ENCODE measurements at regions not wholly inside any gene's neighbourhood (a gene's known extent, or its start where the extent isn't known, plus 50 kb on each side); places are given as distances from the start of the nearest gene placed in this dataset.

DNA sequence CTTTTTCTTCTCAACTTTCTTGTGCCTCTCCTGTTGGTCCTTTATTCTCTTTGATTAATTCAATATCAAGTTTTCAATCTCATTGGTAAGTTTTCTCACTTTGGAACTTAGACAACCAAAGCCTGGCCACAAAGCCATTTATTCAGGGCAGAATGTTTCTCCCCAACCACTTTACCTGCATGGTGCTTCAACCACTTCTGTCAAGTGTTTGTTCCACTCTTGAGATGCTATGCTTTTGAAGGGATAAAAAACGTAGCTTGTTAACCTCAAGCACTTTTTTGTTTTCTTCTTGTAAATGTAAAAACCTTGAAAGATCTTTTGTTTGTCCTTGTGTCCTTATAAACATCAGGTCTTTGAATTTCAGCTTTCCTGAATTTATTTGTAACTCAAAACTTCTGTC is 966.7 kb downstream of the MAT2B start:
- Histone ChIP-seq H3K27ac (ENCODE audit: low read depth, low read length) (no peak overlapping the region), H3K9ac (ENCODE audit: low read length in 5 of 5) (no peak overlapping the region), H3K9me3 (ENCODE audit: control insufficient read depth in 5 of 5, low read length in 5 of 5) (peaks cover 0 to 4% (median 0%) of the 10 kb centered on the region in 5 donors), H3K27me3 (ENCODE audit: control insufficient read depth in 5 of 5, insufficient read depth in 4 of 5, low read length in 5 of 5) (no peaks in the 10 kb centered on the region), H3K36me3 (ENCODE audit: control insufficient read depth in 5 of 5, insufficient read depth in 5 of 5, low read length in 5 of 5) (no peaks in the 10 kb centered on the region), H3K4me1 (ENCODE audit: control insufficient read depth in 5 of 5, insufficient read depth in 5 of 5, low read length in 5 of 5) (no peaks in the 10 kb centered on the region), H3K4me3 (ENCODE audit: low read depth in 1 of 5, low read length in 5 of 5) (no peak overlapping the region)

- Histone ChIP-seq H3K36me3 (ENCODE audit: control insufficient read depth in 5 of 5, insufficient read depth in 5 of 5, low read length in 5 of 5) (no peaks in the 10 kb centered on the region), H3K4me3 (ENCODE audit: low read depth in 1 of 5, low read length in 5 of 5) (no peak overlapping the region), H3K27ac (ENCODE audit: low read depth, low read length) (no peak overlapping the region), H3K9ac (ENCODE audit: low read length in 5 of 5) (no peak overlapping the region), H3K9me3 (ENCODE audit: control insufficient read depth in 5 of 5, low read length in 5 of 5) (peaks cover 0 to 4% (median 0%) of the 10 kb centered on the region in 5 donors), H3K27me3 (ENCODE audit: control insufficient read depth in 5 of 5, insufficient read depth in 4 of 5, low read length in 5 of 5) (no peaks in the 10 kb centered on the region), H3K4me1 (ENCODE audit: control insufficient read depth in 5 of 5, insufficient read depth in 5 of 5, low read length in 5 of 5) (no peaks in the 10 kb centered on the region)
These were observed 970.0 kb downstream of the MAT2B start for GRCh38 chr5:164475339-164475977.

- no peak overlapping the region for H3K9ac ChIP-seq (ENCODE audit: low read length in 5 of 5)
- H3K9me3 ChIP-seq (ENCODE audit: control insufficient read depth in 5 of 5, low read length in 5 of 5) = no peaks in the 10 kb centered on the region
- H3K36me3 ChIP-seq (ENCODE audit: control insufficient read depth in 5 of 5, insufficient read depth in 5 of 5, low read length in 5 of 5) = no peaks in the 10 kb centered on the region
- no peak overlapping the region for H3K27ac ChIP-seq (ENCODE audit: low read depth, low read length)
- no peaks in the 10 kb centered on the region for H3K27me3 ChIP-seq (ENCODE audit: control insufficient read depth in 5 of 5, insufficient read depth in 4 of 5, low read length in 5 of 5)
- no peak overlapping the region for H3K4me3 ChIP-seq (ENCODE audit: low read depth in 1 of 5, low read length in 5 of 5)
- H3K4me1 ChIP-seq (ENCODE audit: control insufficient read depth in 5 of 5, insufficient read depth in 5 of 5, low read length in 5 of 5) = no peaks in the 10 kb centered on the region
These were observed 975.9 kb downstream of the MAT2B start for GRCh38 chr5:164481270-164481669.

DNA sequence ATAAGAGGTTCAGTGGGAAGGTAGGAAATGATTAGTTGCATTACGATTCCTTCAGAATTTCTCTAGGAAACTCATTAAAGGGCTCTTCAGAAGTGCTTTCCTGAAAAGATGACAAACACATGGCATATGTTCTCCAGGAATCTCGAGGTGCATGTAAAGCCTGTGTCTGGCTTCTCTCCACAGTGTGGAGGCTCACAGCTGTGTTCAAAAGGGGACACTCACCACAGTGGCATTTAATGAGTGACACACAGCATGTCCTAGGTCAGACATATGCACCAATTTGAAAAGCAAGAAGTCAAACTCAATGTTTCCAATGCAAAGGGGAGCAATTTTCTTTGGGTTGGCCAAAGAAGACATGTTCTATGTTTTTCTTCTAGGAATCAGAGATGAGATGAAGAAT is 976.9 kb downstream of the MAT2B start:
- no peak overlapping the region for H3K4me3 ChIP-seq (ENCODE audit: low read depth in 1 of 5, low read length in 5 of 5)
- no peaks in the 10 kb centered on the region for H3K27me3 ChIP-seq (ENCODE audit: control insufficient read depth in 5 of 5, insufficient read depth in 4 of 5, low read length in 5 of 5)
- no peak overlapping the region for H3K27ac ChIP-seq (ENCODE audit: low read depth, low read length)
- H3K9me3 ChIP-seq (ENCODE audit: control insufficient read depth in 5 of 5, low read length in 5 of 5) = no peaks in the 10 kb centered on the region
- H3K4me1 ChIP-seq (ENCODE audit: control insufficient read depth in 5 of 5, insufficient read depth in 5 of 5, low read length in 5 of 5) = no peaks in the 10 kb centered on the region
- no peaks in the 10 kb centered on the region for H3K36me3 ChIP-seq (ENCODE audit: control insufficient read depth in 5 of 5, insufficient read depth in 5 of 5, low read length in 5 of 5)
- no peak overlapping the region for H3K9ac ChIP-seq (ENCODE audit: low read length in 5 of 5)

DNA sequence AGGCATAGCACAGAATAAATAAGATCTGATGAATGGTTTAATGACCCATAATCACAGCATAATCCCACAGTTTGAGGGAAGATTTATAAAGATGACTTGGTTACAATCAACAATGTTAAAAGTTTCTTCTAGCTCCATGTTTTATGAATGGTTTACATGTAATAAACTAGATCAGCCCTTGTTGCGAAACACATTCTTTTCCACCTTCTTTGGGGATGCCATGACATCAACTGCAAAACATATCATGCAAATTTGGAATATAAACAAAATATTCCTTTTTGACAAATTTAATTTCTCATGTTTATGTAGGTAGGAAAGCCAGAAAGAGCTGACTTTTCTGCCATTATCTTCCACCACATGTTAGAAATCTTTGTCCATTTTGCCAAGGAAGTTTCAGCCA is 979.5 kb downstream of the MAT2B start:
- Histone ChIP-seq H3K27me3 (ENCODE audit: control insufficient read depth in 5 of 5, insufficient read depth in 4 of 5, low read length in 5 of 5) (no peaks in the 10 kb centered on the region), H3K4me1 (ENCODE audit: control insufficient read depth in 5 of 5, insufficient read depth in 5 of 5, low read length in 5 of 5) (no peaks in the 10 kb centered on the region), H3K36me3 (ENCODE audit: control insufficient read depth in 5 of 5, insufficient read depth in 5 of 5, low read length in 5 of 5) (no peaks in the 10 kb centered on the region), H3K27ac (ENCODE audit: low read depth, low read length) (no peak overlapping the region), H3K9ac (ENCODE audit: low read length in 5 of 5) (no peak overlapping the region), H3K9me3 (ENCODE audit: control insufficient read depth in 5 of 5, low read length in 5 of 5) (no peaks in the 10 kb centered on the region), H3K4me3 (ENCODE audit: low read depth in 1 of 5, low read length in 5 of 5) (no peak overlapping the region)

GRCh38 chr5:164487939-164488338 is 982.5 kb downstream of the MAT2B start:
- Histone ChIP-seq H3K36me3 (ENCODE audit: control insufficient read depth in 5 of 5, insufficient read depth in 5 of 5, low read length in 5 of 5) (no peaks in the 10 kb centered on the region), H3K9ac (ENCODE audit: low read length in 5 of 5) (no peak overlapping the region), H3K4me3 (ENCODE audit: low read depth in 1 of 5, low read length in 5 of 5) (no peak overlapping the region), H3K4me1 (ENCODE audit: control insufficient read depth in 5 of 5, insufficient read depth in 5 of 5, low read length in 5 of 5) (no peaks in the 10 kb centered on the region), H3K9me3 (ENCODE audit: control insufficient read depth in 5 of 5, low read length in 5 of 5) (no peaks in the 10 kb centered on the region), H3K27ac (ENCODE audit: low read depth, low read length) (no peak overlapping the region), H3K27me3 (ENCODE audit: control insufficient read depth in 5 of 5, insufficient read depth in 4 of 5, low read length in 5 of 5) (no peaks in the 10 kb centered on the region)

DNA sequence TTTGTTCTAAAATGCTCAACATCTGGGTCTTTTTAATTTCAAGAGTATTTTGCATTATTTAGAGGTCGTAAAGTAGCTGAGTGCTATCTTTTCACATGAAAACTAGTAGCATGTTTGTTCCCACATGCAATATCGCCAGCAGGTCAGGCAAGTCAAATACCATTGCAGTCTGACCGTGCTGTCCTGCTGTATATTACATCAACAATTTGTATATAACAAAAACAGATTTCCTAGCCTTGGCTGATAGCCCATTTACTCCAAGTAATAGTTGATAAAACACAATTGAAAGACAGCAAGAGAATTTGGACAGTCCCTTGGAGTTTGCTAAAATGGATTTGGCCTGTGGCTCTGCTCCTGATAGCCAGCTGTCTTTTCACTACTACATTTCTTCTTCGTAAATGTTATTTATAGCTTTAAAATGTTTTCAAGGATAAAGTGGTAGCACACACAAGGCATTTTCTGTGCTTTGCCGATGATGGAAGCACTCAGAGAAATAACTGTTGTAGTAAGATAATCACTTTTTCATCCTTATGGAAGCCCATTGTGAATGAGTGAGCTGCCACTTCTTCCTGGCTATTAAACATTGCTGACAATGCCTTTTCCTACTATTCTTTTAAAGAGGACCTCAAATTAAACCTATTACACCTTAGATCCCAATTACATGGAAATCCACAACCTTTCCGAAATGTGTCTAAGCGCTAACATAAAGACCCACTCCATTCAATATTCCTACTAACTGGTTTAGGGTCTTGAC is 992.1 kb downstream of the MAT2B start:
- H3K4me3 ChIP-seq (ENCODE audit: low read depth in 1 of 5, low read length in 5 of 5) = no peak overlapping the region
- H3K27ac ChIP-seq (ENCODE audit: low read depth, low read length) = no peak overlapping the region
- no peaks in the 10 kb centered on the region for H3K4me1 ChIP-seq (ENCODE audit: control insufficient read depth in 5 of 5, insufficient read depth in 5 of 5, low read length in 5 of 5)
- H3K9me3 ChIP-seq (ENCODE audit: control insufficient read depth in 5 of 5, low read length in 5 of 5) = no peaks in the 10 kb centered on the region
- no peak overlapping the region for H3K9ac ChIP-seq (ENCODE audit: low read length in 5 of 5)
- H3K27me3 ChIP-seq (ENCODE audit: control insufficient read depth in 5 of 5, insufficient read depth in 4 of 5, low read length in 5 of 5) = no peaks in the 10 kb centered on the region
- no peaks in the 10 kb centered on the region for H3K36me3 ChIP-seq (ENCODE audit: control insufficient read depth in 5 of 5, insufficient read depth in 5 of 5, low read length in 5 of 5)

GRCh38 chr5:164498438-164498837 is 993.0 kb downstream of the MAT2B start:
- H3K9ac ChIP-seq (ENCODE audit: low read length in 5 of 5) = no peak overlapping the region
- no peaks in the 10 kb centered on the region for H3K36me3 ChIP-seq (ENCODE audit: control insufficient read depth in 5 of 5, insufficient read depth in 5 of 5, low read length in 5 of 5)
- H3K9me3 ChIP-seq (ENCODE audit: control insufficient read depth in 5 of 5, low read length in 5 of 5) = no peaks in the 10 kb centered on the region
- no peaks in the 10 kb centered on the region for H3K4me1 ChIP-seq (ENCODE audit: control insufficient read depth in 5 of 5, insufficient read depth in 5 of 5, low read length in 5 of 5)
- H3K27ac ChIP-seq (ENCODE audit: low read depth, low read length) = no peak overlapping the region
- H3K27me3 ChIP-seq (ENCODE audit: control insufficient read depth in 5 of 5, insufficient read depth in 4 of 5, low read length in 5 of 5) = no peaks in the 10 kb centered on the region
- H3K4me3 ChIP-seq (ENCODE audit: low read depth in 1 of 5, low read length in 5 of 5) = no peak overlapping the region

DNA sequence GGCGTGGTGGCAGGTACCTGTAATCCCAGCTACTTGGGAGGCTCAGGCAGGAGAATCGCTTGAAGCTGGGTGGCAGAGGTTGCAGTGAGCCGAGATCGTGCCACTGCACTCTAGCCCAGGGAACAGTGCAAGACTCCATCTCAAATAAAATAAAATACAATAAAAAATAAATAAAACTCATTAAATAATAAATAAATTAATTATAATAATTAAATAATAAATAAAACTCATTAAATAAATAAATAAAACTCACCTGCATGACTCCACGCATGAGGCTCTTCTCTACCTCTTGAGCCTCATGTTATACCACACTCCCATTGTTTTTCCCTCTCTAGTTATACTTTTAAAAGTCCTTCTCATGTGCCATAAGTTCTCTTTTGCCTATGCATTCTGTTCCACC is 995.4 kb downstream of the MAT2B start:
- Histone ChIP-seq H3K27me3 (ENCODE audit: control insufficient read depth in 5 of 5, insufficient read depth in 4 of 5, low read length in 5 of 5) (no peaks in the 10 kb centered on the region), H3K4me1 (ENCODE audit: control insufficient read depth in 5 of 5, insufficient read depth in 5 of 5, low read length in 5 of 5) (peaks cover 0 to 7% (median 4%) of the 10 kb centered on the region in 5 donors), H3K9me3 (ENCODE audit: control insufficient read depth in 5 of 5, low read length in 5 of 5) (no peaks in the 10 kb centered on the region), H3K9ac (ENCODE audit: low read length in 5 of 5) (no peak overlapping the region), H3K4me3 (ENCODE audit: low read depth in 1 of 5, low read length in 5 of 5) (no peak overlapping the region), H3K36me3 (ENCODE audit: control insufficient read depth in 5 of 5, insufficient read depth in 5 of 5, low read length in 5 of 5) (no peaks in the 10 kb centered on the region), H3K27ac (ENCODE audit: low read depth, low read length) (no peak overlapping the region)

DNA sequence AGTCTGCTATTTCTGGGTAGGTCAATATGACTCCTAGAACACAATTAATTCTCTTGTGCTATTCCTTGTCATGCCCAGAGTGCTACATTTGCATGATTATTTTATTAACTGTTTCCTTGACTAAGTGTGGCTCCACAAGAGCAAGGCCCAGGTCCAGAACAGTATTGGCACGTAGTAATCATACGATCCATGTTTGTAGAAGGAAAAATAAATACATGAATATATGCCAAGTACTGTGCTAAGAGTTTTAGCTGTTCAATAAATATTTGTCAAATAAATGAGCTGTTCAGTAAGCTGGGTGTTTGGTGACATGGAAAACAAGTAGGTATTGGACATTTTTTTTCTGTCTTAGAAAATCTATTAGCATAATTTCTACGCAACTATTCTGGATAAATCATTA is 995.9 kb downstream of the MAT2B start:
- Histone ChIP-seq H3K4me1 (ENCODE audit: control insufficient read depth in 5 of 5, insufficient read depth in 5 of 5, low read length in 5 of 5) (peaks cover 0 to 7% (median 4%) of the 10 kb centered on the region in 5 donors), H3K4me3 (ENCODE audit: low read depth in 1 of 5, low read length in 5 of 5) (no peak overlapping the region), H3K27me3 (ENCODE audit: control insufficient read depth in 5 of 5, insufficient read depth in 4 of 5, low read length in 5 of 5) (no peaks in the 10 kb centered on the region), H3K9ac (ENCODE audit: low read length in 5 of 5) (no peak overlapping the region), H3K9me3 (ENCODE audit: control insufficient read depth in 5 of 5, low read length in 5 of 5) (no peaks in the 10 kb centered on the region), H3K36me3 (ENCODE audit: control insufficient read depth in 5 of 5, insufficient read depth in 5 of 5, low read length in 5 of 5) (no peaks in the 10 kb centered on the region), H3K27ac (ENCODE audit: low read depth, low read length) (no peak overlapping the region)

Data from subcutaneous abdominal adipose tissue (tissue), 5 donors.